K562 (cell line): ENCODE measurements at regions not wholly inside any gene's neighbourhood (a gene's known extent, or its start where the extent isn't known, plus 50 kb on each side); places are given as distances from the start of the nearest gene placed in this dataset.

Experiments used
- ATAC-seq: fragments of 200-7000 bp; cut with Tn5 transposase; 3 replicates; pipeline ENCODE4 v1.9.1; 2020; ENCODE audit warnings: moderate library complexity
- BruUV-seq: library from RNA; stranded (reverse); fragments of 400-500 nt; replicated peaks from 2 replicates; lab custom pipeline; 2021; lab: Mats Ljungman, UMichigan
- CTCF ChIA-PET: fragments of 300-600 bp; formaldehyde crosslinking; extraction: SDS; loops from one replicate; lab custom pipeline; 2021; ENCODE audit warnings: low intra/inter-chr PET ratio; lab: Yijun Ruan, JAX
- POLR2A ChIA-PET: fragments of 300-600, 350-650 bp; sonication (Branson Sonifier 250); formaldehyde crosslinking; extraction: SDS; loops from one replicate; lab custom pipeline; 2021; ENCODE audit warnings: antibody characterized with exemption, inconsistent platforms; lab: Yijun Ruan, JAX
- DNase-seq, 4 experiments: peaks; one replicate each; pipeline versions ENCODE4 v3.0.0 to v3.0.0-alpha.2; 2011 to 2018; ENCODE audit warnings: low spot score in 3 of 4, mixed read lengths in 3 of 4; ENCODE audit errors: extremely low read depth in 1 of 4
- FAIRE-seq: peaks from 2 replicates; lab custom pipeline; 2011; peaks lifted over from hg19 to GRCh38; lab: Jason Lieb, UNC
- H2AFZ ChIP-seq: 2 replicates; pipeline ENCODE4 v1.6.0; 2011; ENCODE audit warnings: low read depth, low read length, control low read depth, inconsistent platforms
- H3K27ac ChIP-seq: fragments of 200-600 bp; 3 replicates; pipeline ENCODE4 v1.8.0; 2011; ENCODE audit warnings: low read depth, mild to moderate bottlenecking, control low read depth, inconsistent platforms, low read length, moderate library complexity, mixed read lengths; ENCODE audit errors: extremely low read depth
- H3K27me3 ChIP-seq, 2 experiments: fragments of 300-600 bp in 1 of 2; 2 replicates in 1 of 2; 3 replicates in 1 of 2; pipeline versions ENCODE4 v1.6.0 to v1.8.0; 2011; ENCODE audit warnings: inconsistent platforms in 2 of 2, low read length in 2 of 2, mild to moderate bottlenecking in 1 of 2, mixed read lengths in 1 of 2, moderate library complexity in 1 of 2; ENCODE audit not compliant: control insufficient read depth in 2 of 2, insufficient read depth in 2 of 2
- H3K36me3 ChIP-seq: fragments of 300-600 bp; 3 replicates; pipeline ENCODE4 v1.8.0; 2011; ENCODE audit warnings: mild to moderate bottlenecking, low read length, inconsistent platforms; ENCODE audit not compliant: control insufficient read depth, insufficient read depth
- H3K4me1 ChIP-seq, 2 experiments: fragments of 200-600 bp in 1 of 2; replicated peaks in 1 of 2; 2 replicates in 1 of 2; 3 replicates in 1 of 2; pipeline versions ENCODE4 v1.5.1 to v1.8.0; 2011; ENCODE audit warnings: inconsistent platforms in 2 of 2, low read length in 2 of 2, mild to moderate bottlenecking in 1 of 2, mixed read lengths in 1 of 2, moderate library complexity in 1 of 2; ENCODE audit not compliant: control insufficient read depth in 2 of 2, insufficient read depth in 2 of 2
- H3K4me2 ChIP-seq: 2 replicates; pipeline ENCODE4 v1.6.1; 2011; ENCODE audit warnings: low read length, control low read depth, inconsistent platforms, mixed read lengths; ENCODE audit not compliant: insufficient read depth
- H3K4me3 ChIP-seq: fragments of 200-600 bp; sonication (generic), shearing (Covaris generic); 2 replicates; pipeline ENCODE4 v1.5.1; 2016; ENCODE audit warnings: control low read depth, inconsistent platforms
- H3K79me2 ChIP-seq: fragments of 200-600 bp; 3 replicates; pipeline ENCODE4 v1.8.0; 2011; ENCODE audit warnings: low read length, inconsistent platforms; ENCODE audit not compliant: control insufficient read depth, insufficient read depth
- H3K9ac ChIP-seq, 2 experiments: 2 replicates each; pipeline versions ENCODE4 v1.6.0 to v1.6.1; 2011; ENCODE audit warnings: low read depth in 2 of 2, low read length in 2 of 2, control low read depth in 1 of 2, inconsistent platforms in 1 of 2, mild to moderate bottlenecking in 1 of 2, mixed read lengths in 1 of 2; ENCODE audit not compliant: insufficient read depth in 1 of 2
- H3K9me1 ChIP-seq: one replicate; pipeline ENCODE4 v1.6.0; 2011; ENCODE audit warnings: inconsistent platforms, mild to moderate bottlenecking, low read length, moderate library complexity; ENCODE audit not compliant: control insufficient read depth, insufficient read depth
- H3K9me3 ChIP-seq: replicated peaks from 2 replicates; pipeline ENCODE4 v1.5.1; 2011; ENCODE audit warnings: low read depth, low read length, inconsistent platforms; ENCODE audit not compliant: control insufficient read depth, insufficient read depth
- H4K20me1 ChIP-seq: replicated peaks from 2 replicates; pipeline ENCODE4 v1.6.1; 2011; ENCODE audit warnings: low read length, inconsistent platforms, mixed read lengths; ENCODE audit not compliant: control insufficient read depth, insufficient read depth
- ERF ChIP-seq: fragments of 450-650 bp; formaldehyde crosslinking; IDR thresholded peaks from 2 replicates; pipeline ENCODE4 v1.4.0; 2020; ENCODE audit warnings: mild to moderate bottlenecking, mixed read lengths
- ESRRA ChIP-seq: fragments of 450-650 bp; IDR thresholded peaks from 2 replicates; pipeline ENCODE4 v1.6.1; 2014; ENCODE audit warnings: low read depth, mild to moderate bottlenecking, moderate library complexity, borderline replicate concordance
- ETV1 ChIP-seq: fragments of 450-650 bp; conservative IDR thresholded peaks from 2 replicates; pipeline ENCODE4 v1.6.1; 2016; ENCODE audit warnings: missing genetic modification characterization, control low read depth, low read depth, missing compliant biosample characterization
- GTF2A2 ChIP-seq: IDR thresholded peaks from 2 replicates; pipeline ENCODE4 v1.6.1; 2016; ENCODE audit warnings: mild to moderate bottlenecking, missing genetic modification characterization, missing compliant biosample characterization
- HDAC8 ChIP-seq: fragments of 450-650 bp; IDR thresholded peaks from 2 replicates; pipeline ENCODE4 v1.6.1; 2016; ENCODE audit warnings: mild to moderate bottlenecking, missing genetic modification characterization, moderate library complexity, missing compliant biosample characterization
- IRF2 ChIP-seq: sonication (generic); formaldehyde crosslinking; IDR thresholded peaks from 2 replicates; pipeline ENCODE4 v1.8.1; 2022; ENCODE audit warnings: mild to moderate bottlenecking, missing genetic modification reagents
- MECOM ChIP-seq: fragments of 250-450 bp; sonication (Bioruptor Pico); IDR thresholded peaks from 2 replicates; pipeline ENCODE4 v1.8.0; 2022; ENCODE audit warnings: inconsistent platforms
- MTA2 ChIP-seq: fragments of 450-650 bp; IDR thresholded peaks from 2 replicates; pipeline ENCODE4 v1.6.1; 2016; ENCODE audit warnings: low read depth
- POLR2A ChIP-seq: fragments of 450-650 bp; conservative IDR thresholded peaks from 2 replicates; pipeline ENCODE4 v1.6.1; 2016
- SIN3A ChIP-seq, 2 experiments: fragments of 150-350 bp in 1 of 2; IDR thresholded peaks; 2 replicates each; pipeline ENCODE4 v1.6.1; 2011 to 2016; ENCODE audit warnings: borderline replicate concordance in 2 of 2, low read depth in 2 of 2, low read length in 2 of 2, mild to moderate bottlenecking in 2 of 2, moderate library complexity in 2 of 2; ENCODE audit not compliant: control insufficient read depth in 1 of 2
- XRCC3 ChIP-seq: fragments of 450-650 bp; IDR thresholded peaks from 2 replicates; pipeline ENCODE4 v1.6.1; 2017; ENCODE audit warnings: mild to moderate bottlenecking, moderate library complexity
- ZNF133 ChIP-seq: fragments of 250-450 bp; sonication (Bioruptor Pico); IDR thresholded peaks from 2 replicates; pipeline ENCODE4 v1.4.0; 2020; ENCODE audit warnings: mild to moderate bottlenecking
- ZNF354B ChIP-seq: fragments of 250-450 bp; sonication (Bioruptor Pico); IDR thresholded peaks from 2 replicates; pipeline ENCODE4 v1.4.0; 2020
- WGBS: fragments of 100-300 bp; shearing (Covaris generic); methylation state at CpG from one replicate; pipeline ENCODE4 v1.1.6; 2016; ENCODE audit warnings: low coverage, mixed read lengths; ENCODE audit not compliant: insufficient coverage; ENCODE audit errors: missing lambda C conversion rate; 5-methylcytosine and 5-hydroxymethylcytosine counted together
- in situ Hi-C: fragments of 300-500 bp; cut with MboI; formaldehyde crosslinking; loops from 4 replicates; pipeline ENCODE4 v1.15.0; 2018; ENCODE audit warnings: inconsistent platforms, mixed read lengths
- intact Hi-C: fragments of 100-400 bp; cut with micrococcal nuclease; formaldehyde crosslinking; loops from 2 replicates; pipeline ENCODE4 v1.14.2; 2022
- TF ChIP-seq, protein P1 (sequence below): fragments of 450-650 bp; IDR thresholded peaks from 2 replicates; pipeline ENCODE4 v1.7.0; 2016; ENCODE audit warnings: borderline replicate concordance
- TF ChIP-seq, protein P2 (sequence below): fragments of 200-800 bp; sonication (Bioruptor generic); IDR thresholded peaks from 2 replicates; pipeline ENCODE4 v1.6.1; 2017; ENCODE audit warnings: missing genetic modification characterization, missing compliant biosample characterization
- TF ChIP-seq, protein P3 (sequence below): fragments of 250-450 bp; sonication (Bioruptor Pico); IDR thresholded peaks from 2 replicates; pipeline ENCODE4 v1.8.0; 2021; ENCODE audit warnings: borderline replicate concordance, mild to moderate bottlenecking, moderate library complexity; ENCODE audit not compliant: poor library complexity, severe bottlenecking

DNA sequence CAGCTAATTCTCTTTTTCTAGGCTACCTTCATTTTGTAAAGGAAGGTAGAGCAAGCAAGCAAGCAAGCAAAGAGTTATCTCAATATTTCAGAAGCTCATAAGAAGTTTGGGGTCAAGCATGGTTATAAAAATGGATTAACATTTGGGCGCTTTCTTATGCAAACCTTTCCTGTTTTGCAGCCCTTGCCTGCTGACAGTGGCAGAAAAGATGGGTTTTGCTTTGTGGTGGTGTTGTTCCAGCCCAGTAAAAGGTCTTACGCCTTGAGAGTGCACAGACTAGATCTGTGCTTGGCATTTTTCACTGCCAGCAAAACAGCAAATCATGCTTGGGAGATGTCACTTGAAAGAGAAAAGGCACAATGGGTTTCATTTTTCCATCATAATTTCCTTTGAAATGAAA is 1320.6 kb upstream of the CELF4 start:
- Histone ChIP-seq H3K9me3 (no peaks in the 10 kb centered on the region; the same call in none of the 2 replicates), H4K20me1 (no peaks in the 10 kb centered on the region), H3K4me2 (no peak overlapping the region), H3K4me3 (no peak overlapping the region), H3K9ac (no peak overlapping the region), H3K27me3 (no peaks in the 10 kb centered on the region), H2AFZ (no peak overlapping the region), H3K79me2 (no peaks in the 10 kb centered on the region), H3K4me1 (no peaks in the 10 kb centered on the region), H3K27ac (no peak overlapping the region), H3K36me3 (no peaks in the 10 kb centered on the region), H3K9me1 (no peaks in the 10 kb centered on the region)
- BruUV-seq, result no TSS peak
- TF ChIP-seq XRCC3, result no peak
- no peak for TF ChIP-seq MECOM (CRISPR knock-in tag)
- no peak for TF ChIP-seq HDAC8 (tag)
- TF ChIP-seq, protein P1, sequence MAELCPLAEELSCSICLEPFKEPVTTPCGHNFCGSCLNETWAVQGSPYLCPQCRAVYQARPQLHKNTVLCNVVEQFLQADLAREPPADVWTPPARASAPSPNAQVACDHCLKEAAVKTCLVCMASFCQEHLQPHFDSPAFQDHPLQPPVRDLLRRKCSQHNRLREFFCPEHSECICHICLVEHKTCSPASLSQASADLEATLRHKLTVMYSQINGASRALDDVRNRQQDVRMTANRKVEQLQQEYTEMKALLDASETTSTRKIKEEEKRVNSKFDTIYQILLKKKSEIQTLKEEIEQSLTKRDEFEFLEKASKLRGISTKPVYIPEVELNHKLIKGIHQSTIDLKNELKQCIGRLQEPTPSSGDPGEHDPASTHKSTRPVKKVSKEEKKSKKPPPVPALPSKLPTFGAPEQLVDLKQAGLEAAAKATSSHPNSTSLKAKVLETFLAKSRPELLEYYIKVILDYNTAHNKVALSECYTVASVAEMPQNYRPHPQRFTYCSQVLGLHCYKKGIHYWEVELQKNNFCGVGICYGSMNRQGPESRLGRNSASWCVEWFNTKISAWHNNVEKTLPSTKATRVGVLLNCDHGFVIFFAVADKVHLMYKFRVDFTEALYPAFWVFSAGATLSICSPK, result no peak
- TF ChIP-seq SIN3A (IDR thresholded peaks at IDR 0.05; ENCODE audit: borderline replicate concordance in 2 of 2, control insufficient read depth in 1 of 2, low read depth in 2 of 2, low read length in 2 of 2), result no peak
- TF ChIP-seq, protein P2, sequence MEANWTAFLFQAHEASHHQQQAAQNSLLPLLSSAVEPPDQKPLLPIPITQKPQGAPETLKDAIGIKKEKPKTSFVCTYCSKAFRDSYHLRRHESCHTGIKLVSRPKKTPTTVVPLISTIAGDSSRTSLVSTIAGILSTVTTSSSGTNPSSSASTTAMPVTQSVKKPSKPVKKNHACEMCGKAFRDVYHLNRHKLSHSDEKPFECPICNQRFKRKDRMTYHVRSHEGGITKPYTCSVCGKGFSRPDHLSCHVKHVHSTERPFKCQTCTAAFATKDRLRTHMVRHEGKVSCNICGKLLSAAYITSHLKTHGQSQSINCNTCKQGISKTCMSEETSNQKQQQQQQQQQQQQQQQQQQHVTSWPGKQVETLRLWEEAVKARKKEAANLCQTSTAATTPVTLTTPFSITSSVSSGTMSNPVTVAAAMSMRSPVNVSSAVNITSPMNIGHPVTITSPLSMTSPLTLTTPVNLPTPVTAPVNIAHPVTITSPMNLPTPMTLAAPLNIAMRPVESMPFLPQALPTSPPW (CRISPR knock-in tag), result no peak
- no peak for TF ChIP-seq IRF2
- TF ChIP-seq POLR2A, result no peak
- TF ChIP-seq MTA2, result no peak
- TF ChIP-seq ZNF354B, result no peak
- TF ChIP-seq, protein P3, sequence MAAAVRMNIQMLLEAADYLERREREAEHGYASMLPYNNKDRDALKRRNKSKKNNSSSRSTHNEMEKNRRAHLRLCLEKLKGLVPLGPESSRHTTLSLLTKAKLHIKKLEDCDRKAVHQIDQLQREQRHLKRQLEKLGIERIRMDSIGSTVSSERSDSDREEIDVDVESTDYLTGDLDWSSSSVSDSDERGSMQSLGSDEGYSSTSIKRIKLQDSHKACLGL (CRISPR knock-in tag), result no peak
- TF ChIP-seq ZNF133 (CRISPR knock-in tag), result no peak
- no peak for TF ChIP-seq ETV1 (tag)
- no peak for TF ChIP-seq ESRRA
- TF ChIP-seq ERF (CRISPR knock-in tag), result no peak
- no peak for TF ChIP-seq GTF2A2 (tag)
- no peak for DNase-seq
- ChIA-PET CTCF (no interaction called here), POLR2A (no interaction called here)
- in situ Hi-C loops (no loop called here), intact Hi-C loops (no loop called here)
- no peak for FAIRE-seq
- 8% methylated on average over 2 of the region's 2 CpGs for WGBS
- no peak for ATAC-seq
